ENCODE measurements at regions not wholly inside any gene's neighbourhood (a gene's known extent, or its start where the extent isn't known, plus 50 kb on each side); places are given as distances from the start of the nearest gene placed in this dataset.

- H2BK5ac ChIP-seq (ENCODE audit: low read length), result no peak overlapping the region
- no peak overlapping the region for H4K8ac ChIP-seq (ENCODE audit: low read depth, low read length)
- no peak overlapping the region for H2BK12ac ChIP-seq (ENCODE audit: low read length)
- H3K4me2 ChIP-seq (ENCODE audit: insufficient read depth, low read length, poor library complexity, severe bottlenecking), result no peak overlapping the region
- H3K79me1 ChIP-seq (ENCODE audit: low read depth, low read length), result no peaks in the 10 kb centered on the region
- no peak overlapping the region for H3K23ac ChIP-seq (ENCODE audit: low read depth, low read length, poor library complexity)
- H3K4me1 ChIP-seq (ENCODE audit: control insufficient read depth in 2 of 2, insufficient read depth in 1 of 2, low read depth in 1 of 2, low read length in 2 of 2), result no peaks in the 10 kb centered on the region
- no peak overlapping the region for H2BK120ac ChIP-seq (ENCODE audit: low read depth, low read length)
- no peak overlapping the region for H2BK15ac ChIP-seq (ENCODE audit: low read length)
- no peak overlapping the region for H3K18ac ChIP-seq (ENCODE audit: low read length)
- H3K9me3 ChIP-seq (replicated peaks in 1 of 2; ENCODE audit: control insufficient read depth in 2 of 2, insufficient read depth in 1 of 2, low read depth in 1 of 2, low read length in 2 of 2), result no peaks in the 10 kb centered on the region
- H3K4ac ChIP-seq (ENCODE audit: low read length), result no peak overlapping the region
- no CpG with 5 or more reads among the region's 2 CpGs for WGBS, 2 donors (ENCODE audit: extremely low coverage in 2 of 2, insufficient read length in 2 of 2, insufficient replicate concordance in 1 of 2)
- H3K36me3 ChIP-seq (replicated peaks in 1 of 2; ENCODE audit: control insufficient read depth in 2 of 2, insufficient read depth in 2 of 2, low read length in 2 of 2), result no peaks in the 10 kb centered on the region
- H2AFZ ChIP-seq (ENCODE audit: low read length), result no peak overlapping the region
- H3K9ac ChIP-seq (ENCODE audit: low read depth, low read length, poor library complexity), result no peak overlapping the region
- H2AK5ac ChIP-seq (ENCODE audit: low read depth, low read length), result no peak overlapping the region
- DNase-seq (ENCODE audit: low spot score), result no peak
- no peak overlapping the region for H4K91ac ChIP-seq (ENCODE audit: low read depth, low read length, poor library complexity)
- no peak overlapping the region for H3K27ac ChIP-seq (replicated peaks; ENCODE audit: low read length)
- no peak overlapping the region for H3K14ac ChIP-seq (ENCODE audit: low read length)
- H3K4me3 ChIP-seq (ENCODE audit: low read length in 2 of 2), result no peak overlapping the region
- no peaks in the 10 kb centered on the region for H3K27me3 ChIP-seq (ENCODE audit: control insufficient read depth in 3 of 3, insufficient read depth in 3 of 3, low read depth in 1 of 3, low read length in 3 of 3)
Observed at GRCh38 chr14:44640416-44640815, 133.3 kb upstream of the FSCB start.

- Histone ChIP-seq H4K8ac (ENCODE audit: low read depth, low read length) (no peak overlapping the region), H3K18ac (ENCODE audit: low read length) (no peak overlapping the region), H3K23ac (ENCODE audit: low read depth, low read length, poor library complexity) (no peak overlapping the region), H3K4ac (ENCODE audit: low read length) (no peak overlapping the region), H4K91ac (ENCODE audit: low read depth, low read length, poor library complexity) (no peak overlapping the region), H2BK5ac (ENCODE audit: low read length) (no peak overlapping the region), H3K27ac (replicated peaks; ENCODE audit: low read length) (no peak overlapping the region), H3K36me3 (replicated peaks in 1 of 2; ENCODE audit: control insufficient read depth in 2 of 2, insufficient read depth in 2 of 2, low read length in 2 of 2) (no peaks in the 10 kb centered on the region), H2BK15ac (ENCODE audit: low read length) (no peak overlapping the region), H3K9ac (ENCODE audit: low read depth, low read length, poor library complexity) (no peak overlapping the region), H3K79me1 (ENCODE audit: low read depth, low read length) (no peaks in the 10 kb centered on the region), H2BK12ac (ENCODE audit: low read length) (no peak overlapping the region), H3K14ac (ENCODE audit: low read length) (no peak overlapping the region), H3K27me3 (ENCODE audit: control insufficient read depth in 3 of 3, insufficient read depth in 3 of 3, low read depth in 1 of 3, low read length in 3 of 3) (no peaks in the 10 kb centered on the region), H3K9me3 (replicated peaks in 1 of 2; ENCODE audit: control insufficient read depth in 2 of 2, insufficient read depth in 1 of 2, low read depth in 1 of 2, low read length in 2 of 2) (no peaks in the 10 kb centered on the region), H2AFZ (ENCODE audit: low read length) (no peak overlapping the region), H3K4me3 (ENCODE audit: low read length in 2 of 2) (no peak overlapping the region), H2BK120ac (ENCODE audit: low read depth, low read length) (no peak overlapping the region), H3K4me1 (ENCODE audit: control insufficient read depth in 2 of 2, insufficient read depth in 1 of 2, low read depth in 1 of 2, low read length in 2 of 2) (no peaks in the 10 kb centered on the region), H2AK5ac (ENCODE audit: low read depth, low read length) (no peak overlapping the region), H3K4me2 (ENCODE audit: insufficient read depth, low read length, poor library complexity, severe bottlenecking) (no peak overlapping the region)
- WGBS, 2 donors (ENCODE audit: extremely low coverage in 2 of 2, insufficient read length in 2 of 2, insufficient replicate concordance in 1 of 2), result no CpG with 5 or more reads among the region's 5 CpGs
- DNase-seq (ENCODE audit: low spot score), result no peak
Observed at GRCh38 chr14:44639781-44640385, 132.8 kb upstream of the FSCB start.

- Histone ChIP-seq H3K9me3 (replicated peaks in 1 of 2; ENCODE audit: control insufficient read depth in 2 of 2, insufficient read depth in 1 of 2, low read depth in 1 of 2, low read length in 2 of 2) (no peaks in the 10 kb centered on the region), H3K27me3 (ENCODE audit: control insufficient read depth in 3 of 3, insufficient read depth in 3 of 3, low read depth in 1 of 3, low read length in 3 of 3) (no peaks in the 10 kb centered on the region), H3K4me2 (ENCODE audit: insufficient read depth, low read length, poor library complexity, severe bottlenecking) (no peak overlapping the region), H3K14ac (ENCODE audit: low read length) (no peak overlapping the region), H3K36me3 (replicated peaks in 1 of 2; ENCODE audit: control insufficient read depth in 2 of 2, insufficient read depth in 2 of 2, low read length in 2 of 2) (no peaks in the 10 kb centered on the region), H2BK12ac (ENCODE audit: low read length) (no peak overlapping the region), H4K91ac (ENCODE audit: low read depth, low read length, poor library complexity) (no peak overlapping the region), H3K4ac (ENCODE audit: low read length) (no peak overlapping the region), H3K79me1 (ENCODE audit: low read depth, low read length) (no peaks in the 10 kb centered on the region), H2BK5ac (ENCODE audit: low read length) (no peak overlapping the region), H2AK5ac (ENCODE audit: low read depth, low read length) (no peak overlapping the region), H2AFZ (ENCODE audit: low read length) (no peak overlapping the region), H3K18ac (ENCODE audit: low read length) (no peak overlapping the region), H3K9ac (ENCODE audit: low read depth, low read length, poor library complexity) (no peak overlapping the region), H2BK15ac (ENCODE audit: low read length) (no peak overlapping the region), H2BK120ac (ENCODE audit: low read depth, low read length) (no peak overlapping the region), H3K4me1 (ENCODE audit: control insufficient read depth in 2 of 2, insufficient read depth in 1 of 2, low read depth in 1 of 2, low read length in 2 of 2) (no peaks in the 10 kb centered on the region), H4K8ac (ENCODE audit: low read depth, low read length) (no peak overlapping the region), H3K23ac (ENCODE audit: low read depth, low read length, poor library complexity) (no peak overlapping the region), H3K27ac (replicated peaks; ENCODE audit: low read length) (no peak overlapping the region), H3K4me3 (ENCODE audit: low read length in 2 of 2) (no peak overlapping the region)
- WGBS, 2 donors (ENCODE audit: extremely low coverage in 2 of 2, insufficient read length in 2 of 2, insufficient replicate concordance in 1 of 2), result no CpG with 5 or more reads among the region's 4 CpGs
- no peak for DNase-seq (ENCODE audit: low spot score)
Observed at GRCh38 chr14:44634692-44635091, 127.6 kb upstream of the FSCB start.

GRCh38 chr14:44626423-44626822 lies 119.3 kb upstream of the FSCB start:
- H3K4me3 ChIP-seq (ENCODE audit: low read length in 2 of 2), result no peak overlapping the region
- no peak overlapping the region for H4K91ac ChIP-seq (ENCODE audit: low read depth, low read length, poor library complexity)
- no peaks in the 10 kb centered on the region for H3K9me3 ChIP-seq (replicated peaks in 1 of 2; ENCODE audit: control insufficient read depth in 2 of 2, insufficient read depth in 1 of 2, low read depth in 1 of 2, low read length in 2 of 2)
- no peaks in the 10 kb centered on the region for H3K79me1 ChIP-seq (ENCODE audit: low read depth, low read length)
- H3K36me3 ChIP-seq (replicated peaks in 1 of 2; ENCODE audit: control insufficient read depth in 2 of 2, insufficient read depth in 2 of 2, low read length in 2 of 2), result no peaks in the 10 kb centered on the region
- no peak overlapping the region for H3K4me2 ChIP-seq (ENCODE audit: insufficient read depth, low read length, poor library complexity, severe bottlenecking)
- H3K14ac ChIP-seq (ENCODE audit: low read length), result no peak overlapping the region
- no peak overlapping the region for H2BK120ac ChIP-seq (ENCODE audit: low read depth, low read length)
- H3K9ac ChIP-seq (ENCODE audit: low read depth, low read length, poor library complexity), result no peak overlapping the region
- no peaks in the 10 kb centered on the region for H3K4me1 ChIP-seq (ENCODE audit: control insufficient read depth in 2 of 2, insufficient read depth in 1 of 2, low read depth in 1 of 2, low read length in 2 of 2)
- no peak overlapping the region for H2BK15ac ChIP-seq (ENCODE audit: low read length)
- no peak for DNase-seq (ENCODE audit: low spot score)
- WGBS, 2 donors (ENCODE audit: extremely low coverage in 2 of 2, insufficient read length in 2 of 2, insufficient replicate concordance in 1 of 2), result no CpG with 5 or more reads among the region's 2 CpGs
- H2AK5ac ChIP-seq (ENCODE audit: low read depth, low read length), result no peak overlapping the region
- H2AFZ ChIP-seq (ENCODE audit: low read length), result no peak overlapping the region
- H3K27me3 ChIP-seq (ENCODE audit: control insufficient read depth in 3 of 3, insufficient read depth in 3 of 3, low read depth in 1 of 3, low read length in 3 of 3), result no peaks in the 10 kb centered on the region
- no peak overlapping the region for H3K18ac ChIP-seq (ENCODE audit: low read length)
- H3K4ac ChIP-seq (ENCODE audit: low read length), result no peak overlapping the region
- H2BK12ac ChIP-seq (ENCODE audit: low read length), result no peak overlapping the region
- no peak overlapping the region for H4K8ac ChIP-seq (ENCODE audit: low read depth, low read length)
- H3K27ac ChIP-seq (replicated peaks; ENCODE audit: low read length), result no peak overlapping the region
- no peak overlapping the region for H2BK5ac ChIP-seq (ENCODE audit: low read length)
- H3K23ac ChIP-seq (ENCODE audit: low read depth, low read length, poor library complexity), result no peak overlapping the region
